Stimulated activated CD4-positive, alpha-beta T cell treated with anti-CD3 and anti-CD28 coated beads, TNF-alpha, amount 100 ng/mL, for 48 hours (primary cell): ENCODE measurements at regions not wholly inside any gene's neighbourhood (a gene's known extent, or its start where the extent isn't known, plus 50 kb on each side); places are given as distances from the start of the nearest gene placed in this dataset.
"Not testable (repeated sequence)": the region's sequence is repeated elsewhere in the genome, so short reads cannot be mapped to it uniquely, and the experiment has no call there.

Experiments used
- DNase-seq, 3 donors: peaks; one replicate each; pipeline ENCODE4 v3.0.0-alpha.2; 2020; ENCODE audit warnings: low read depth in 3 of 3

DNA sequence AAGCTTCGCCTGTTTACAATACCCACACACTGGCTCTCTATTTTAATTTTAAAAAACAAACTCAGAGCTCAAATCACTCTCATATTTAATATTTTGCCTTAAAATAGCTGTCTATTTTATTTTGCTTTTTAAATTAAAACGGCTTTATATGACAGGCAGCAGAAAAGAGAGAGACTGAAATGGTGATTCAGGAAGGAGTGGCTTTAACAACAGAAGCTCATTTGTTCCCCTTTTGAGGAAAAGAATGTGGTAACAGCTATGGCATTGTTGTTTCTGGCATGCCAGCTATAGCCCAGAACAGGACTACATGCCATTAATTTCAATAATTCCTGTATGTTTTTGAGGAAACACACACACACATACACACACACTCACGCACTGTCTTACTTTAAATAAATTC is 234.2 kb upstream of the PTBP2 start:
- no peak for DNase-seq

DNA sequence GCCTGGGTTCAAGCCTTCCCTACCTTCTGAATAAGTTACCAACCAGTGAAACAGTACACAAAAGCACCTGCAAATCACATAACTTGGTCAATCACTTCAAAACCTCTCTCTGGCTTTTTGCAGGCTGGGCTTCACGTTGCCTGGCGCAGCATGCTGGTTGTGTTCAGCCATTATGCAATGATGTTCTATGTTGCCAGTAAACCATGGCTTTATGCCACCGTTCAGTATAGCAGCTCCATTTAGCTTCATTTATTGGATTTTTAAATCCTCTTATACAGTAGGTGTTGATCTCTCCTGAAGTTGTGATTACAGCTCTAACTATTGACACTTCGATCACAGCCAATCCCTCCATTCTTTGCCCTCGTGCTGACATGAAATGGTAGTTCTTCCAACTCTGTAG is 233.6 kb upstream of the PTBP2 start:
- no peak for DNase-seq

DNA sequence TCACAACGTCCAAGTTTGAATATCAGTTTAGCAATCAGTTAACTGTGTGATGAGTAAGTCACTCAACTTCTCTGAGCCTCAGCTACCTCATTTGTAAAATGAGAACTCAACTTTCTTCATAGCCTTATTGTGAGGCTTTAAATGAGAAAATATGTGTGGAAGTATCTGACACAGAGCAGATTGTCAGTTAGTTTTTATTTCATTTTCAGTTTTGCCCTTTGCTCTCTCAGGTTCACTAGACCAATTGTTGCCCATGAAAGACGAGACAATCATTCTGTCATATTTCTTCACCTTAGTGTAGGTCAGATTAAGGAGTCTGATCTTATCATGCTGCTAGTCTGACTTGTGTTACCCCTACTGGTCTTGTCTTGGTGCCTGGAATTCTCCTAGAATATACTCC is 232.8 kb upstream of the PTBP2 start:
- DNase-seq, result no peak

DNA sequence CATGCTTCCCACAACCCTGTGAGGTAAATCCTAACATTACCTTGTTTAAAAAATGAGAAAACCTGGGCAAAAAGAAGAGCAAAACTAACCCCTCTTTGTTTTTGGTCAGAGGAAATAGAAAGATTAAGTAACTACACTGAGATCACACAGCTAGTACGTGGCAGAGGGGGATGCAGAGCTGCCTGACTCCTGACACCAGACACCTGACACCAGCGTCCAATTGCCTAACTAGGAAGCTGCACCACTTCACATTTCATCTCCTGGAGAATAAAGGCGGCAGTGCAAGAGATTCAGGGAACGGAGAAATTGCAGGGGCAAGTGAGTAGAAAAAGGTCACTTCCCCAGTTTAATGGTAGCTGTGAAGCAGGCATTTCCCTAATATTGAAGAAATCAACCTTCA is 229.3 kb upstream of the PTBP2 start:
- no peak for DNase-seq

GRCh38 chr1:96498744-96499340 is 222.7 kb upstream of the PTBP2 start:
- no peak for DNase-seq

DNA sequence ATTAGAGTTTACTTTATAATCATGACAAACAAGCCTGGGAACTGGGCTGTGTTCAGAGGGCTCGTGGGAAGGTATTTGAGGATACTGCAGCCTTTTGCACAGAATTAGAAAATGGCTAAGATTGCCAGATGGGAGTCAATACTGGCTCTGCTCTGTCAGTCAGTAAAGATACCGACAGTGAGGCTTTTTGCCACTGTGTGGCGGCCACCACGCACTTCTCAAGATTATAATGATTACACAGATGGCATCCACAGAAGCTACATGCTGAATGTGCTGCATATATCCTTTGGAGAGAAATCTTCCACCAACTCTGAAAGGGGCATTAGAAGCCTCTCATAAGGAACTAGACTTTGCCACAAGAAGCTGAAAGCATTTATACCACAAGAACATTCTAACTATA is 213.4 kb upstream of the PTBP2 start:
- DNase-seq, result no peak

GRCh38 chr1:96509339-96509738 is 212.2 kb upstream of the PTBP2 start:
- no peak for DNase-seq

DNA sequence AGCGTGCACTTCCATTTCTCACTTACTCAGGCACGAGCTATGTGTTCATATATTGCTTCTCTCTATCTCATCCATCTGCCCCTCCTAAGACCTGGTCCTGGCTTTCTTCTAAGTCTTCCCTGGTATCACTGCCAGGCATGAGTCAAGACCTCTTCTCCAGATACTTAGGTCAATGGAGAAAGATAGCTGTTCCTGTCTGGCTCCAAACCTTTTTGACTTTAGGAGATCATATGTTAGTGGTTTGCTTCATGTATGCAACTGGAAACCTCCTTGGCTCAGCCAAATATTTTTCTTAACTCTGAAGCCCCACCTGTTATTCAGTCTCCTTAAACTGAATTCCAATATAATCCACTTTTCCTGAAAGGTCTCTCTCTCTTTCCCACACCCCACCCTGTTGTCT is 211.6 kb upstream of the PTBP2 start:
- DNase-seq, result no peak

- DNase-seq, result no peak
Measured at GRCh38 chr1:96510391-96510790, 211.2 kb upstream of the PTBP2 start.

DNA sequence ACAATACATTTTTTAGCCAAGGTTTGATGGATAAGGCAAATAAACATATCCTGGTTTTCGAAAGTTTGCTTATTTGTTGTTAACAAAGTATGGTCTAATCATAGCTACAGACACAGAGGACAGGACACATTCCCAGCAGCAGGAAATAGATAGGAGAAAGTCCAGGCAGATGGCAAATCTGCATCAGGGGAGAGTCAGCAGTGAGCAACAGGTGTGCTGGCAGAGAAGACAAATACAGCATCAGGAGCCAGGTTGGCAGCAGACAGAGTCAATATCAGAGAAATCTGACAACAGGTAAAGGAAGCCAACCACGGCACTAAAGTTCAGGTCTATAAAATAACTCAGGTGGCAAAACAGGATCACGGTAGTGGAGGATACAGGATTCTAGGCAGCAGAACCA is 210.7 kb upstream of the PTBP2 start:
- no peak for DNase-seq

DNA sequence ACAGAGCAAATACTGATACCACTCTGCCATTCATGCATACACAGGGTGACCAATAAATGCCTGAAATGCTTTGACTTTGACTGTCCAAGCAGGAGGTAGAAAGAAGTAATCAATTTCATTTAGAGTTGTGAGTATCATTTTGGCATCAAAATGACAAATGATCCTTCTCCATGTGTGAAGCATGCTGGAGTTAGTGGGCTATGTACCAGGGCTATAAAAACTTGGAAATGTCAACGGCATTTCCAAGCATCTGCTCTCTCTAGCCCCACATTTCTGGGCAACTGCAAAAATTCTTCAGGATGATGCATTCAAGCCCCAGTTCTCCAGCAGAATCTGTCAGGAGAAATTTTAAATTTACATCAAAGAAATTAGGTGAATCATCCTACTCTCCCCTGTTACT is 208.4 kb upstream of the PTBP2 start:
- no peak for DNase-seq

GRCh38 chr1:96515430-96515829 is 206.2 kb upstream of the PTBP2 start:
- DNase-seq, result no peak

DNA sequence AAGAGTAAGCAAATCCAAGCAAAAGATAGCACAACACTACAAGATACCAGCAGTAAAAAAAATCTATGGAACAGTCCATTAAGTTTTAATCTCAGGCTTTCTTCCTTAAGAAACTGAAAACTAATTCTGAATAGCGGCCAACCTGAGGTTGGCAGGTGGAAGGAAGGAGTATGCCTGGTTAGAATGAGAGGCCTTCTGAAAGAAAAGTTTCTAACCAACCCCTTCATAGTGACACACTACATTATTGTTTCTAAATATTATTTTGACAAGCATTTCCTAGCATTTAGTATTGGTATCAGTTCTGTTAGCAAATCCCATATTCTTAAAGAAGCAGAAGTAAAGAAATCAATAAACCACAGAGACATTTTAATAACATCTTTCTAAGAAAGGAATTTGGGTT is 205.7 kb upstream of the PTBP2 start:
- DNase-seq, result no peak

DNA sequence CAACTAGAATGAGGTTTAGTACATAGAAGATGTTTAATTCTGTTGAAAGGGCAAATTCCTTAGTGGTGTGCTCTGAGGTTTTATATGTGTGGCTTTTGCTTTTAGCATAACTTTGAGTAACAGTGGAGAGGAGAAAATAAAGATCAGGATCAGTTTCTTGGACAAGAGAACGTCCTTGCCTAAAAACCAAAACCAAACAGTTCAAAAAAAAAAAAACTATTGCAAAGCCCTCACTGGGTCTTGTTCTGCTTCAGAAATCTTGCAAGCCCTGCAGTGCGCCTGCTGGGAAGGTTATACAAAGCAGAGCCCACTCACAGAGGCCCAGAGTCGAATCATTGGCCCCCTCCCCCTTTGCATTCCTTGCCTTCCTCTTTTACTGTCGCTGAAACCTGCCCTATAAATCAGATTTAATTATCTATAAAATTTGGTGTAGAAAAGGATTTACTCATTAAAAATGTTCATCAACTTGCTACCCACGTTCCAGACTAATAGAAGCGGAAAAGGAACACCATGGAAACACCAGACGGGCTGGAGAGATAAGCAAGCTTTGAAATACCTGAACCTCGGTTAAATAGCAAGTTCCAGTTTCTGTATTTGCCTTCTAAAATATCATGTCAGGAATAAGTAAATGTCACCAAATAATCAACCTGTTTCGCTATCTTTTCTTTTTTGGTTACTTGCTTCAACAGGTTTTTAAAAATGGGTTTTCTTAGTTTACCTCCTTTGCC is 201.6 kb upstream of the PTBP2 start:
- no peak for DNase-seq

DNA sequence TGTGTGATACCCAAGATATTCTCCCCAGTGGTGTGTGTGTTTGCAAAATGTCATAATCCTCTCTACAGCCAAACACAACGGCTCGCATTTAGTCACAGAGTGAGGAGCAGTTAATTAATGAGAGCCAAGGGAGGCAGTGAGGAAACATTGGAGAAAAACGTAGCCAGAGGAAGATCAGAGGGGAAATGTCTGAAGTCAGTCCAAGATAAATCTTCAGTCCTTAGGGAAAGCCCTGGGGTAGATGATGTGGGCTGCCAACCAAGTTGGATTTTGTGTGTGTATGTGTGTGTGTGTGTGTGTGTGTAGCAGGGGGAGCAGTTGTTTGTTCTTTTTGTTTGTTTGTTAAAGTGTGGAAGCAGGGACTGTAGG is 201.0 kb upstream of the PTBP2 start:
- no peak for DNase-seq

DNA sequence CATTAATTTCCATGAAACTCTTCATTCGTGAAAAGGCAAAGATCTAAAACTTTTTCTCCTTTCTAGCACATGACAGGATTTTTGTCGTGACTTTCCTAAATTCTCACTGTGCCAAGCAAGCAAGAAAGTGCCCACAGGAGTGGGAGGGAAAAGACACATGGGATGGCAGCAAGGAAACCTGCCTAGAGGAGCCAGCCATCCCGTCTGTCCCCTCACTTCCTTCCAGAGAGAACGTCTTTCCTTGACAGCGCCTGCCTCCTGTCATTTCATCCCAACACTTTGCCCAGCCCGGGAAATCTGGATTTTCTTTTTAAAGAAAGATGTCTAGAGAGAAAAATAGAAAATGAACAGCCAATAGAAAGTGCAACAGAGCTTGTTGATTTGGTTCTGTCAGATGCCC is 200.6 kb upstream of the PTBP2 start:
- DNase-seq, result no peak

GRCh38 chr1:96521994-96522760 is 199.4 kb upstream of the PTBP2 start:
- no peak for DNase-seq

DNA sequence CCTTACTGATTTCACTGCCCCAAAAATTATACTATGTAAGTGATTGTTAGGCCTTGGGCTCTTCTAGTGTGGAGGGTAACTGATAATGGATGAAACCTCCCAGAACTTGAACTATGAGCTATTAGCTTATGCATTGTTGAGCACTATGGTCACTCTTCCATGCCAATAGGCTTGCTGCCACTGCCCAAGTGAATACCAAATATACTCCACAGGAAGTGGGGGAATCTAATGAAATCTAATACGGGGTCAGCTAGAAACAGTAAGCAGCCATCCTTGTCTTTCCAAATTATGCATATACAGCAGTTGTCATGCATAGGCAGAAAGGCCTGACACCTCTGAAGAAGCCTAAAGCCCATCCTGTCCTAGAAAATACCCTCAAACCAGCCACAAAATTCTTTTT is 198.7 kb upstream of the PTBP2 start:
- no peak for DNase-seq

- no peak for DNase-seq
Measured at GRCh38 chr1:96524100-96524499, 197.5 kb upstream of the PTBP2 start.

DNA sequence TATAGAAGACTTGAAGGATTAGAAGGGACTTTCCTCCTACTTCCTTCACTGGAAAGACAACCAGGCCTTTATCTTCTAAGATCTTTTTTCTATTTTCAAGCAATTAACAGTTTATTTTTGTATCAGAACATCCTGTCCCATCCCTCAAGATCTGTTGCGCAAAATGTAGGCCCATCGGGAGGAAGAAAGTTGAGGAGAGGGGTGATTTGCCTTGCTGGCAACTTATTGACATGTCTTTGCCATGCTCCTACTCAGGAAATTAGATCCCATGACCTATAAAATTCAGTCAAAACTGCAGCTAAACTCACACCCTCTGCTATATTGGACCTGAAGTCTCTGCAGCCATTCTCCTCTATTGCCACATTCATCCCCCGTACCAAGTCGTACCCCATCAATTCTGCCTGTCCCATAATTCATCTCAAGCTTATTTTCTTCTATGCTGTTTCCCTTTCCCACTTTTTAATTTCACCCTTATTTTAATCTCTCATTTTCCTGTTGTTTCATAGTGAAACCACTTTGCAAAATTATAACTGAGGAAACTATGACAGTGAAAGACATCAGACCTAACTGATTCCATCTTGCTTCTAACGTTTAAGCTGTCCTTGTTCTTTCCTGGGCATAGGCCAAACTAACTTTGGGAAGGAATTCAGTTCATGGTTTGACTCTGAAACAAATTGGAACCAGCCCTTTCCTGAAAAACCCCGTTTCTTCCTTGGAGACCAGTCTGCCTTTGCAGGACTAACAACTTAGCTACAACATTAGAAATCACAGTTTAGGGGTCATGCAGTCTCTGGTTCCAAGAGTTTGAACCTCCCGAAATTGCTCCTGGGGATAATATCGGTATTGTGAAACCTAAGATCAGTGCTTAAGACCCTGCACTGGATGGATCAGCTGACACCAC is 195.7 kb upstream of the PTBP2 start:
- DNase-seq, result no peak

- not testable (repeated sequence) for DNase-seq
Measured at GRCh38 chr1:96528672-96529071, 192.9 kb upstream of the PTBP2 start.

GRCh38 chr1:96533820-96534219 is 187.8 kb upstream of the PTBP2 start:
- DNase-seq, result no peak
